ENCODE measurements at regions not wholly inside any gene's neighbourhood (a gene's known extent, or its start where the extent isn't known, plus 50 kb on each side); places are given as distances from the start of the nearest gene placed in this dataset.
"Not testable (repeated sequence)": the region's sequence is repeated elsewhere in the genome, so short reads cannot be mapped to it uniquely, and the experiment has no call there.

GRCh38 chr2:8138923-8139667, 542.8 kb upstream of the ID2 start:
- DNase-seq: no peak

- no peak for DNase-seq
Observed at GRCh38 chr2:8139668-8140200, 542.1 kb upstream of the ID2 start.

GRCh38 chr2:8141079-8141707, 540.7 kb upstream of the ID2 start:
- no peak for DNase-seq

GRCh38 chr2:8141780-8142179, 540.1 kb upstream of the ID2 start:
- no peak for DNase-seq

GRCh38 chr2:8142461-8142860, 539.4 kb upstream of the ID2 start:
- DNase-seq: no peak

- no peak for DNase-seq
Observed at GRCh38 chr2:8144131-8144631, 537.7 kb upstream of the ID2 start.

GRCh38 chr2:8144785-8145184, 537.1 kb upstream of the ID2 start:
- no peak for DNase-seq

GRCh38 chr2:8145375-8145774, 536.5 kb upstream of the ID2 start:
- not testable (repeated sequence) for DNase-seq

GRCh38 chr2:8146132-8147005, 535.5 kb upstream of the ID2 start:
- DNase-seq: peak; percentile 43

GRCh38 chr2:8148260-8149006, 533.4 kb upstream of the ID2 start:
- DNase-seq: no peak

- DNase-seq: no peak
Observed at GRCh38 chr2:8149007-8149405, 532.9 kb upstream of the ID2 start.

- DNase-seq: no peak
Observed at GRCh38 chr2:8149985-8150539, 531.8 kb upstream of the ID2 start.

GRCh38 chr2:8151888-8152287, 530.0 kb upstream of the ID2 start:
- no peak for DNase-seq

GRCh38 chr2:8152392-8153257, 529.2 kb upstream of the ID2 start:
- DNase-seq: no peak

- no peak for DNase-seq
Observed at GRCh38 chr2:8153258-8153718, 528.6 kb upstream of the ID2 start.

GRCh38 chr2:8154270-8154669, 527.6 kb upstream of the ID2 start:
- DNase-seq: no peak

- no peak for DNase-seq
Observed at GRCh38 chr2:8154936-8155335, 526.9 kb upstream of the ID2 start.

GRCh38 chr2:8157621-8158430, 524.0 kb upstream of the ID2 start:
- no peak for DNase-seq

GRCh38 chr2:8158711-8159110, 523.1 kb upstream of the ID2 start:
- no peak for DNase-seq

Data from DMS79 treated with DMSO at 0.1 percent for 48 hours (cell line).